Stimulated activated CD8-positive, alpha-beta memory T cell treated with anti-CD3 and anti-CD28 coated beads, Interleukin-15, amount 100 ng/mL, for 1 hour (primary cell): ENCODE measurements at regions not wholly inside any gene's neighbourhood (a gene's known extent, or its start where the extent isn't known, plus 50 kb on each side); places are given as distances from the start of the nearest gene placed in this dataset.

Experiments used
- DNase-seq: peaks from one replicate; pipeline ENCODE4 v3.0.0-alpha.2; 2020; ENCODE audit warnings: low read depth

DNA sequence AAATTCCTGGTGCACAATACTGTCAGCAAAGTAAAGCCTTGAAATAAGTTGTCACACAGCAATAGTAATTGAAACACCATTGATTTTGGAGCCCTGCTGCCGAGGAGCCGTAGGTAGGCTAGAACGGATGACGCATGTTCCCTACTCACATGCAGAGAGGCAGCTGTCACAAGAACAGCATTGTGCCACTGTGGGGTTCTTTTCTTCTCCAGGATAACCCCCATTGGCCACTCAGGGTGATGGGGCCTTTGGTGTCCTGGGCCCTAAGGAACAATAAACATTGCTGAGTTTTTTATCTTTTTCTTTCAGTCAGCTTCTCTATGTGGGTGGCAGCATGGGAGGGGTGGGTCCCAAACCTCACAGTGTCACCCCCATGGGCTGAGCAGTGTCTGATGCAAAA is 542.3 kb downstream of the BCOR start:
- DNase-seq: no peak

DNA sequence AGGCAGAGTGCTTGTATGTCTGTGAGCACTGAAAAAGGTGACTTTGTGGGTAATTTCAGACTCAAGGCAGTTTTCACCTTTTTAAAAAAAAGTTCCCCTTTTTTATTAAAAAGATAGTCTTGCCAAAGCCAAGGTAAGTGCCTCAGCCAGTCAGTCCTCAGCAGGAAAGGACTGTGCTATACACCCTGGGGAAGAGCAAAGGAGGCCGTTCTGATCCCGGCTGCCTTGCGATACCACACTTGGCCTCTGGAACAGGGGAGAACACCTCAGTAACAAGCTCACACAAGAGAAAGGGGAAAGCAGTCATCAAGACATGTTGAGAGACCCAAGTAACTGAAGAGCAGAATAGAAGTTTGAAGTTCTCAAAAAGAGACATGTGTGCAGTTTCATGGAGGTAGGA is 541.7 kb downstream of the BCOR start:
- DNase-seq: no peak

DNA sequence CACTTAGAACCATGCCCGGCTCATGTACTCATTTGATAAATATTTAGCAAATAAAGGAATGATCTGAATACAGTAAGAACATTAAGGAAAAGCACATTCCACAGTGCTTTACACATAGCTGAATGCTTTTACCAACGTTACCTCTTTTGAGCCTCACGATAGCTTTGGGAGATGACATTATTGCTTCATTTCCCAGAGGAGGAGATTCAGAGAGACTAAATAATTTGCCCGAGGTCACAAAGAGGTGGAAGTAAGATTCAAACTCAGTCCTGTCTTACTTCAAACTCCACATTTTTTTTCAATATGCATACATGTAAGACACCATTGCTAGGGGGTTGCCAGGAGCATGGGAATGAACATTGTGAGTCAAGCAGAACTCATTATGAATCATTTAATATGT is 538.5 kb downstream of the BCOR start:
- no peak for DNase-seq

DNA sequence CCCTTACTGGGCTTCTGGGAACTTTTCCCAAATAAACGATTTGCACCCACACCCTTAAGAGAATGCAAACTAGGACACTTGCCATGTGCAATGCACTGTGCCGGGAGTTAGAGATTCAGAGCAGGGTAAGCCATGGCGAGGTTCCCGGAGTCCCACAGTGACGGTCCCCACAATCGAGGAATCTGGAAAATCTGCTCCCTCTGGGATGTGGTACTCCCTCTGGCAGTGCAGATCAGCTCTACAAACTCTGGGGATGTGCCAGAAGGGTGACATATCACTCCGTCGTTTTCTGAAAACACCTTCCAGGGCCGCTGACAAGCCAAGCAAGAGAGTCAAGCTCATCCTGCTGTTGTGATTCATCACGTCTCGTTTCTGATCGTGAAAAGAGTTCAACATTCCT is 537.5 kb downstream of the BCOR start:
- DNase-seq: no peak

DNA sequence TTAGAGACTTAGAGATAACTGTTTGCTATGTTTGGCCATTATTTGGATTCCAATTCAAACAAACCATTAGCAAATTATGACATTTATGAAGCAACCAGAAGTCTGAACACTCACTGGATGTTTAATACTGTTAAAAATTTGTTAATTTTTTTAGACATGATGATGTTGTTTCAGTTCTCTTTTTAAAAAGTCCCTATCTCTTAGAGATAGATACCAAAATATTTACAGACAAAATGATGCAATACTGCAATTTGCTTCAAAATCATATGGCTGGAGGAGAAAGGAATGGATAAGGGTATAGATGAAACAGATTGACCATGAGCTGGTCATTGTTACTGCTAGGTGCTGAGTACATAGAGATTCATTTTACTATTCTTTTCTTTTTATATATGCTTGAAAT is 534.6 kb downstream of the BCOR start:
- DNase-seq: no peak

DNA sequence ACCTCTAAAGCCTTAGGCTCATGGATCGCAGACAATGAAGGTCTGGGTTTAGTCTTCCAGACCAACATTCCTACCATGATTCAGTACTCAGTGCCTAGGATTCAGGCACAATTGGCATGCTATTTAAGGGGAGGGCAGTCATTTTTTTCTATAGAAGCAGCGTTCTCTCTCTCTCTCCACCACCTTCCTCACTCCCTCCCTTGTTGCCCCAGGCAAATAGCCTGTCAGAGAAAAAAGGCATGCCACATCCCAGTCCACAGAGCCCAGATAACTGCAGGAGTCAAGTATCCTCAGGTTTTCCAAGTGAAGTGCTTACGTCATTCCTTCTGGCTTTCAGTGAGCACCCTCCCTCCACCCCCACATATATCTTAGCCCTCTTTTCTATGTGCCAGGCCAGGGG is 533.0 kb downstream of the BCOR start:
- no peak for DNase-seq

DNA sequence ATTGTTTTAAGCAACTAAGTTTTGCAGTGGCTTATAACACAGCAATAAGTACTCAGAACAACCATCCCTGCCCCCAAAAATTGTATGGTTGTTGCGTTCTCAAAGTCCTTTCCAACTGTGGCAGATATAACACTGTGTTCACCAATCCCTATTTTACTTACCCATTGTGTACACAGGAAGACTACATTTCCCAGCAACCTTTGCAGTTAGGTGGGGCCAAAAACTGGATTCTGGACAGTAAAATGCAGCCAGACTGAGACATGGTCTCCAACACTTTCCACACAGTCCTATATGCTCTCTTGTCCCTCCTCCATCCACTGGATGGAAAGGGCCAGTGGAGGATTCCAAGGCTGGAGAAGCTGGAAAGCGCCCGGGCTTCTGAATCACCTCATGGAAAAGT is 523.6 kb downstream of the BCOR start:
- no peak for DNase-seq

DNA sequence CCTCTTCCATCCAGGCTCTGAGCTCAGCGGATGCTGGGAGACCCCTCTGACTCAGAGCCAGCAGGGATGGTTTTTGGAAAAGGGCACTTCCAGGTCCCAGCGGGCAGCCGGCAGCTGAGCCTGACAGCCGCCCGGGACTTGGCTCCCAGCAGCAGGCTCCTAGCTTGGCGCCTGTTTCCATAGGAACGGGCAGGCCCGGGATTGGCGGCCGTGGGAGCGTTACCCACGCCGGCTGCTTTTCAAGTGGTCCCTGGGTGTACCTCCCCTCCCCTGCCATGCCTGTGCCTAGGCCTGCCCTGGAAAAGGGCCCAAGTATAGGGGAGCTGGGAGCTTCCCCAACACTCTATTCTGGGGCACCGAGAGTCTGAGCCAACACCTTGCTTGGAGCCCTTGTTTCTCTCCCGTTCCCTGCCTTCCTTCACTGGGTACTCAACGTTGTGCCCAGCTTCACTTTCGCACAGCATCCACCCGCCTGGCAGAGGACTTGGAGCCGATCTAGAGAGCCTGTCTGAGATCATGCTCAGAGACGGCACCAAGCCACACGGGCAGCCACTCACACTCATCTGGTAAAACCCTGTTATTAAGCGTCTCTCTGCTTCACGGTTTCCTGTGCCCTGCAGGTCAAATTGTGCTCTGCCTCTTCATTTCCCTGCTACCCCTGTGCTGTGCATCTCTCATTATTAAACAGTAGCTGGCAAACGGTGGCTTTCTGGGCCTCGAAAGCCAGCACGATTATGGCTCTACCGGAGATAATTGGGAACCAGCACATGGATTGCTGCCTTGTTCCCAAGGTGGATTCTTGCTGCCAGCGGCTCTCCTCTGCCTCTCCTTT is 521.5 kb downstream of the BCOR start:
- no peak for DNase-seq

DNA sequence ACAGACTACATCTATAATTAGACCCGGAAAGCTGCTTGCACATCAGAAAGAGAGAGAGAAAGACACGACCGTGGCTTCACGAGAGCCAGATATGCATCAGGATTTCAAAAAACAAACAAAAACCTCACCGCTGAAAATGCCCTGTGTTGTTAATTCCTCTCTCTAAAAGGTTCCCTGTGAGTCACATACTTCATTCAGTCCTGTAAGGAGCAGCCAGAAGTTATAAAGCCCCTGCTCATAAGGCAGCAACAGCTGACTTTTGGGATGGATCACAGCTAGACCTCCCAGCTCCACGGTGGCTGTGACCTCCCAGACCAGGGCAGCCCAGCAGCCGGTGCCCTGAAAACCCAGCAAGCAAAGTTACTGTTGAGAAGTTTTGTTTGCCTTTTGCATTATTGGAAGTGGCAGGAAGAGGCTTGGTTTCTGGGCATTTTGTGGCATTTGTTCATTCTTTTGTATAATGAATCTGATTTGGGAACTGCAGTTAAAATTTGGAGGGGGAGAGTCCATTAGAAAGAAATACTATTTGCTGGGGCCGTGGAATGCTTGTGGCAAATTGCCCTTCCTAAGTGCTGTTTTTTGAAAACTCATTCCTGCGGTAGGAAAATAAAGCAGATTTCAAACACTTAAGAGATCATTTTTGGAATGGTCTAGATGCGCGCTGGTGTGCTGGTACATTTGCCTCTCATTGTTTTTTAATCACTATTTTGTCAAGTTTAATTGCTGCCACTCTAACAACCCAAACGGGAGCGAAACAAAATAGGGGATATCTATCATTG is 520.4 kb downstream of the BCOR start:
- no peak for DNase-seq

DNA sequence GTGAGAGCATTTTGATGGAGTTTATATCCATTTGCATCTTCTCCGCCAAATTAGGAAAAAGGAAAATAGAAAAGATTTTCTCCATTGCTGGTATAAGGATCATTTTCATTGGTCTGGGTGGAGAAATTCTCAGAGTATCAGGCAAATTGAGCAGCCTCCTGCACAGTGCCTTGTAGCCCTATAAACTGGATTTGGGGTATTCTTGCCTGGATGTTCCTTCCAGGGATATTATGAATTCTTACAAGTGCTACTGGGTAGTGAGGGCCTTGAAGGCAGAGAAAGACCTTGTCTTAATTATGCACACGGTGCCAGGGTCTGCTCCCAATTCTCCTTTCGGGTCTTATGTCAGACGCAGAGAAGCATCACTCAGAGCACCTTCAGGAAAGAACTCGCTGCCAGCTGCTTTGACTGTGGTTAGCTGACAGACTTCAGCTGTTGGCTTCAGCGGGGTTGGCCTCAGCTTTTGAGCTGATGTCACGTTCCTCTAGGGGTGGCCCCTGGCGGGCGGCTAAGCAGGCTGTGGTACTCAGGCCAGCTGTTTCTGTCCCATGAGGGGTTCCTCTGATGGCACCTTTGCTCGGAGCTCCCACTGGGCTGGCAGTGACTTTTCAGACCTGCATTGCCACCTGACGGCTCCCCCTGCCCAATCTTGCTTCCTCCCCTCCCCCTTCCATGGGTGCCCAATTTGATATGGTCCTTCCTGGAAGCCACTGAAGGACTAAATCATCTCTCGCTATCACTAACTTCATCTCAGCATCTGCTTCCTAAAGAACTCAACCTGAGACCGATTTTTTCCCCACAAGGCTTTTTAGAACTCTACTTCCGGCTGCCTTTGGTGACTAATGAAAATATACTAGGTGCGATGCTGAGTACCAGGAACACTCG is 519.5 kb downstream of the BCOR start:
- no peak for DNase-seq

DNA sequence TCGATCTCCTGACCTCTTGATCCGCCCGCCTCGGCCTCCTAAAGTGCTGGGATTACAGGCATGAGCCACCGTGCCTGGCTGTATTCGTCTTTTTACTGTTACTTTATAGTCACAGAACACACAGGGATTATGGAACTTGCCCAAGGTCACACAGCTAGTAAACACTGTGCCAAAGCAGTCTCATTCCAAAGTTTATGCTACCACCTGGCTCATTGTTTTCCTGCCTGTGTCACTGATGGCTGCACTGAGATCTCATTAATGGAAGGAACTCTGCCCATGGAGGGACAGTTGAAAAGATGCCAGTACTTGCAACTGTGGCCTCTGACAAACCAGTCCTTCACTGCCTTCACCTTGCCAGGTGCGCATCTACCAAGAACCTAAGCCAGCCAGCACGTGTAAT is 517.7 kb downstream of the BCOR start:
- no peak for DNase-seq

DNA sequence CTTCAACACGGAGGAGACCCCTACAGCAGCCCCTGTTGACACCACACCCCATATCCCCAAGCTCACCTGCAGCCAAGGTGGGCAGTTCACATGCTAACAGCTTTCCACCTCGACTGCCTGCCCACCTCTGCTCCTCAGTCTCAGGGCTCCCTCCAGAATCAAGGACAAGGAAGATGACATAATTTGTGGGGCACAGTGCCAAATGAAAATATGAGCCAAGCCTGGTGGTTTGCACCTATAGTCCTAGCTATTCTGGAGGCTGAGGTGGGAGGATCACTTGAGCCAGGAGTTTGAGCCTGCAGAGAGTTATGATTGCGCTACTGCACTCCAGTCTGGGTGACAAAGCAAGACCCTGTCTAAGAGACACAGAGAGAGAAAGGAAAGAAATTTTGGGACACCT is 516.3 kb downstream of the BCOR start:
- no peak for DNase-seq

DNA sequence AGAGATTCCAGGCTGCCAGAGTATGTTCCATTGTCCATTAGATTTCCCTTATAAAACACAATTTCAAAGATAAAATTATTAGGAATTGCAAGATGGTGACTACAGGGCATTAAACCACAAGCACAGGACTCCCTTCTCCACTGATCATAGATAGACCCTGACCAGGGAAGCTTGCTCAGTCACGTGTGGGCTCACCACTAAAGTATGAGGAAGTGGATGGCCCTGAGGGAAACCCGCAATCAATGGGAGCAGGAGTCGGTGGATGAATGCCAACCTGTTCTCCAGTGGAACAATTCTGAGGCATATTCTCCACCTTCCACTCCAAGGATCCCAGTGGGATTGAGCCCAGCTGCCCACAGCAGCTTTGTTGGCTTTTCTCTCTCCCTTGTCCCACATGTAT is 515.7 kb downstream of the BCOR start:
- no peak for DNase-seq

DNA sequence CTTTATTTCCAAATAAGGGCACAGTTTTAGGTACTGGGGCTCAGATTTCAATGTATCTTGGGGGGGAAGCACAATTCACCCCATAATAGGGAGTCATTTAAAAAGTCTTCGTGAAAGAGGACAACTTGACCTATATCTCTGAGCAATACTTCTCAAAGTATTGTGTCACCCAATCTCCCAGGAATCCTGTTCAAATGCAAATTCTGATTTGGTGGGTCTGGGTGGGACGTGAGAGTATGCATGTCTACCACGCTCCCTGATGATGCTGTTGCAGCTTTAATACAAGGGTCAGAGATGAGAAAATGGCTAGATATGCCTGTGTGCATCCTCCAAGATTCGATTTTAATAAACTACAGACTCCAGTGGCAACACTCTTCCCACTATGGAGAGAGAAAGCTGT is 514.8 kb downstream of the BCOR start:
- no peak for DNase-seq

DNA sequence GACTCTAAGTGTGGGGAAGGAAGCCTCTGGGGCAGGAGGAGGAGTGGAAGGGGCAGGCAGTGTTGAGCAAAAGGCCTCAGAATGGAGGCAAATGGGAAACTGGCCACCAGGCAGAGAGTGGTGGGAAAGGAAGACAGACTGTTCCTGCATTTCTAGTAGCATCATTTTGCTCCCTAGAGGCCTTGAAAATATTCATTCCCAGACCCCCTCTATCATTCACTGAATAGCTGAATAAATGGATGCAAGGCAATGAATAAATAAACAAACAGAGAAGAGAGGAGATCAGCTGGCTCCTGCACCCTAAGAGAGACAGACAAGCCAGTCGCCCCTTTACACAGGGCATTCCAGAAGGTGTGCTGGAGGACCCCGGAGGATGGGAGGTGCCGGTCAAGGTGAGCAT is 511.9 kb downstream of the BCOR start:
- no peak for DNase-seq

DNA sequence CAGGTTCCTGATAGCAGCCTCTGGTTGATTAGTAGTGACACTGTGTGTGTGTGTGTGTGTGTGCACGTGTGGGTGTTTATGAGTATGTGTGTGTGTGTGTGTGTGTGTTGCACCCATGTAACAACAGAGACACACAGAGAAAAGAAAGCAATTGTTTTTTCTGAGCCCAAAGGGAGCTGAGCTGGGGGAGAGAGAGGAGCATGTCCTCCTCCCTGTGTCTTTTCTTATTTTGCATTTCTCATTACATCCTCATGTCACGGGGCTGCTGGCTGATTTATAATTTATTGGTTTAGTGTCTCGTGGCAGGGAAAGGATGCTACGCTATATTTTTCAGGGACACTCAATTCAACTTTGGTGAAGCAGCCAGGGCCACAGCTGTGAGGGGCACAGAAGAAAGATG is 511.4 kb downstream of the BCOR start:
- DNase-seq: no peak

DNA sequence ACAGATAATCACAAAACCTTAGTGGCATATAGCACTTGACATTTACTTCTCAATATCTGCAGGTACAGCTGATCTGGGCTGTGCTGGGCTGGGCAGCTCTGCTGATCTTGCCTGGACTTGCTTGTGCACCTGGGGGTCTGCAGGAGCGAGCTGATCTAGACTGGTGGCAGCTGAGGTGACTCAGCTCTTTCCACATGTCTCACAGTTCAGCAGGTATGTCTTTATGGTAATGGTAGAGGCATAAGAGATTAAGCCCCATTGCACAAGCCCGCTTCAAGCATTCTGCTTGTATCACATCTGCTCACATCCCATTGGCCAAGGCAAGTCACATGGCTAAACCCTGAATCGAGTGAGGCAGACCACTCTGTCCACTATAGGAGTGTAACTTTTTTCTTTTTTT is 506.7 kb downstream of the BCOR start:
- DNase-seq: no peak

DNA sequence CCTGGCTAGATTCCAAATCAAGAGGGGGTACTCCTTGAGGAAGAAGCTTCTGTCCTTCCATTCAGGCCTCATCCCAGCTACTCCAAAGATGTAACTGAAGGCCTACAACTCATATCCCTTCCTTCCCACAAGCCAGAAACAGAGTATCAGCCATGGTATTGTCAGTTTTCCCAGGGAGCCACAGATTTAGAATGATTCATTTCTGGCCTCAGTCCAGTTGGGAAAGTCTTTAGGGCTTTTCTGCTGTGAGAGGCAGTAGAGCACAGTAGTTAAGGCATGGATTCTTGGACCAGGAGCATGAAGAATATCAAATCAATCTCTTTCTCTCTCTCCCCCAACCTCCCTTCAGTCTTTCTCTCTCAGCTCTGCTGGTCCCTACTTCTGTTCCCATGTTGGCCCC is 505.0 kb downstream of the BCOR start:
- no peak for DNase-seq

DNA sequence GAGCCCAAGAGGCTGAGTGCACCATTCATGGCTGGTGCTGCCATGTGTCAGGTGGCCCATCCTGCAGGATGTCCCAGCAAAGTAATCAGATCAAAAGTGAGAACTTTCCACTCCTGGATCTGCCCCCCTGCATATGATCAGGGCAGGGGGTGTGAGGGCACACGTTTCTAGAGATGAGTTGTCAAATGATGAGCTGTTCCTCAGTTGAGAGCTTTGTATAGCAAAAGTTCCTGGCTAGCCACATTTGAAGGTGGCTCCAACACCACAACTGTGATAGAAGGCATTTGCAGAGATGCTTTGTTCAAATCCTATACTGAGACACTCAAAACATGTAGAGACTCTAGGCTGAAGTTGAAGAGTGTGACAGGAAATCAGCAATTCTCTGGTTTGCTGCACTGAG is 501.8 kb downstream of the BCOR start:
- DNase-seq: no peak

DNA sequence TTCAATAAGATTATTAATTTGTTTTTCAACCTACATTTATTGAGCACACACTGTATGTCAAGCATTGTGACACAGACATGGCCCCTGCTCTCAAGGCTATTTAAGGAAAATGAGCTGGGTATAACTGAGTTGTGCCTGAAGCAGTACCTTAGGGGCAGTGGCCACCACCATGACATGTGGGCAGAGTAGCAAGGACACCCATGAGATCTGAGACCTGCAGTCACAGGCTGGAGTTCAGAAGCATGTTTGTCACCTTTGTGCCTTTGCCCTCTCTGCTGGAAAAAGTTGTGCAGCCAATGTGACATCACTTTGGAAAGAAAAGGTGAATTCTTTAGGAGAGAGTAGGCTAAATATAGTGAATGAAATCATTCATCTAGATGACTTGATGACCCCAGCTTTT is 501.3 kb downstream of the BCOR start:
- no peak for DNase-seq

DNA sequence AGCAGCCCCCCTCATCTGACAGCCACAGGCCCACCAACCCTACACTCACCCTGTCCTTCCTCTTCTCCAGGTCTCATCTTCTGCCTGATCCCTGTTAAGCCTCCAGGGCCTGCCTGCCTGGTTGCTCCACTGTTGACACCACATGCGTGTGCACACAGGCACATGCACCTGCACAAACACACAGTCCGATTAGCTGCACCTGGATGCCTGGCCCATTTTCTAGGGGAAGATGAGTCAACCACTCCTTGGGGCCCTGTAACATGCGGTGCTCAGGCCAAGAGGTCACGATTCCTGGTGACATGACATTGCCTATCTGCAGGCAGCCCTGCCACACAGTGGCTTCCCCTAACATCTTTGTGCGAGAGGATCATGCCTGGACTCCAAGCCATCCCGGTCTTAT is 498.4 kb downstream of the BCOR start:
- DNase-seq: no peak

DNA sequence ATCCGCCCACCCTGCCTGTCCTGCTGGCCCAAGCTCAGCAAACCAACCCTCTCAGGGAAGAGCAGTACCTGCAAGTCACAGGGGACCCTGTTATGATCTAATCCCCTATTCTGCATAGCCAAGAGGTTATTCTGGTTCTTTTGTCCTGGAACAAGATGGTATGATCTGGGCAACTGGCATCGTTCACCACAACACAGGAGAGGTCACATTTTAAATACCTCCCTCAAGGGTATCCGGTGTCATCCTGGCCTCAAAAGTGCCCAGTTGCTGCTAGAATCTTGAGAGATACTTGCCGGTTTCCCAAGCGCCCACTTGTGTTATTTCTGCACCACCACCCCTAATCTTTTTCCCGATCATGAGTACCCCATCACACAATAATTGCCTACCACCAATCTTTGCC is 497.5 kb downstream of the BCOR start:
- DNase-seq: no peak
